Thyroid gland (tissue), 4 donors: ENCODE measurements at regions not wholly inside any gene's neighbourhood (a gene's known extent, or its start where the extent isn't known, plus 50 kb on each side); places are given as distances from the start of the nearest gene placed in this dataset.
"Not testable (repeated sequence)": the region's sequence is repeated elsewhere in the genome, so short reads cannot be mapped to it uniquely, and the experiment has no call there.

Experiments used
- DNase-seq, 2 donors: peaks; one replicate each; pipeline ENCODE4 v3.0.0-alpha.2; 2019
- H3K27ac ChIP-seq, 3 donors: fragments of 200-600 bp; sonication (generic); 1 replicate in 2 of 3; 2 replicates in 1 of 3; pipeline ENCODE4 v1.5.1; 2016 to 2019; ENCODE audit warnings: mild to moderate bottlenecking in 1 of 3, moderate library complexity in 1 of 3
- H3K27me3 ChIP-seq: fragments of 200-600 bp; sonication (generic); one replicate; pipeline ENCODE4 v1.5.1; 2019
- H3K36me3 ChIP-seq, 2 donors: fragments of 200-600 bp; sonication (generic); one replicate each; pipeline ENCODE4 v1.5.1; 2016 to 2019
- H3K4me1 ChIP-seq, 2 donors: fragments of 200-600 bp; sonication (generic); one replicate each; pipeline ENCODE4 v1.5.1; 2017 to 2019
- H3K4me3 ChIP-seq, 3 donors: fragments of 200-600 bp; sonication (generic); replicated peaks in 1 of 3; 1 replicate in 2 of 3; 2 replicates in 1 of 3; pipeline ENCODE4 v1.5.1; 2016; ENCODE audit warnings: mild to moderate bottlenecking in 1 of 3
- H3K9me3 ChIP-seq: fragments of 200-600 bp; sonication (generic); one replicate; pipeline ENCODE4 v1.5.1; 2017
- CTCF ChIP-seq, 6 experiments: fragments of 200-600 bp in 3 of 6; fragments of 450-650 bp in 3 of 6; sonication (generic) in 3 of 6; IDR thresholded peaks; one replicate each; pipeline ENCODE4 v1.5.1; 2016 to 2019; ENCODE audit warnings: antibody characterized with exemption in 6 of 6, mild to moderate bottlenecking in 2 of 6, inconsistent platforms in 1 of 6, moderate library complexity in 1 of 6
- POLR2A ChIP-seq, 2 donors: fragments of 450-650 bp; IDR thresholded peaks; one replicate each; pipeline ENCODE4 v1.6.1; 2017; ENCODE audit warnings: antibody characterized with exemption in 2 of 2, mild to moderate bottlenecking in 2 of 2, moderate library complexity in 1 of 2
- WGBS, 2 donors: methylation state at CpG; one replicate each; pipeline ENCODE4 v1.1.5; 2017; 5-methylcytosine and 5-hydroxymethylcytosine counted together
- intact Hi-C: fragments of 100-400 bp; cut with DNase I; formaldehyde crosslinking; loops from one replicate; pipeline ENCODE4 v1.15.1; 2023

DNA sequence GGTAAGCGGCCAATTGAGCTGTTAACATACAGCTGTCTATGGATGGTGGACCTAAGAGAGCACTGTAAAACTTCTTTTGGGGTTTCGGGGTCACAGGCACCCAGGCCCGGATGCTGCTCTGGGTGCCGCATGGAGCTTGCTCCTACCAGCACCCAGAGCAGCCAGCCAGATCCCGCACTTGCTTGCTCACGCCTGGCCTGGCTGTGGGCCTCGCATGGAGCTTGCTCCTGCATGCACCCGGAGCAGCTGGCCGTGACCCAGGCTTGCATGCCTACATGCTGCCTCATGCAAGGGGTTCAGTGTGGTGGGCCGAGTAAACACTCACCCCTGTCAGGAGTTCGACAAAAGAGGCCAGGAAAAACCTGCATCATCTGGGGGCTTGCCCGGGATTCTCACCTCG is 896.9 kb downstream of the SORCS1 start:
- Histone ChIP-seq H3K4me1 (no peaks in the 10 kb centered on the region), H3K4me3 (no peak overlapping the region), H3K36me3 (no peaks in the 10 kb centered on the region), H3K9me3 (no peaks in the 10 kb centered on the region), H3K27ac (no peak overlapping the region), H3K27me3 (no peaks in the 10 kb centered on the region)
- no peak for TF ChIP-seq CTCF (IDR thresholded peaks at IDR 0.05)
- no peak for TF ChIP-seq POLR2A (IDR thresholded peaks at IDR 0.05)
- no peak for DNase-seq
- 67 to 89% methylated on average over 7 to 9 of the region's 13 CpGs for WGBS, 2 donors
- intact Hi-C loops: no loop called here

DNA sequence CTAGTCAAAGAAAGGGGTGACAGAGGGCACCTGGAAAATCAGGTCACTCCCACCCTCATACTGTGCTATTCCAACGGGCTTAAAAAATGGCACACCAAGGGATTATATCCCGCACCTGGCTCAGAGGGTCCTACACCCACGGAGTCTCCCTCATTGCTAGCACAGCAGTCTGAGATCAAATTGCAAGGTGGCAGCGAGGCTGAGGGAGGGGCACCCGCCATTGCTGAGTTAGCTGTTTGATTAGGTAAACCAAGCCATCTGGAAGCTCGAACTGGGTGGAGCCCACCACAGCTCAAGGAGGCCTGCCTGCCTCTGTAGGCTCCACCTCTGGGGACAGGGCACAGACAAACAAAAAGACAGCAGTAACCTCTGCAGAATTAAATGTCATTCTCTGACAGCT is 907.1 kb downstream of the SORCS1 start:
- H3K27me3 ChIP-seq, DNase-seq, H3K4me1 ChIP-seq, H3K9me3 ChIP-seq, H3K4me3 ChIP-seq, H3K36me3 ChIP-seq, intact Hi-C loops, H3K27ac ChIP-seq: not testable (repeated sequence)
- 89 to 91% methylated on average over 6 of the region's 6 CpGs for WGBS, 2 donors

GRCh38 chr10:106255111-106255678 is 909.3 kb downstream of the SORCS1 start:
- no peak for TF ChIP-seq CTCF (IDR thresholded peaks at IDR 0.05)
- TF ChIP-seq POLR2A (IDR thresholded peaks at IDR 0.05): no peak

DNA sequence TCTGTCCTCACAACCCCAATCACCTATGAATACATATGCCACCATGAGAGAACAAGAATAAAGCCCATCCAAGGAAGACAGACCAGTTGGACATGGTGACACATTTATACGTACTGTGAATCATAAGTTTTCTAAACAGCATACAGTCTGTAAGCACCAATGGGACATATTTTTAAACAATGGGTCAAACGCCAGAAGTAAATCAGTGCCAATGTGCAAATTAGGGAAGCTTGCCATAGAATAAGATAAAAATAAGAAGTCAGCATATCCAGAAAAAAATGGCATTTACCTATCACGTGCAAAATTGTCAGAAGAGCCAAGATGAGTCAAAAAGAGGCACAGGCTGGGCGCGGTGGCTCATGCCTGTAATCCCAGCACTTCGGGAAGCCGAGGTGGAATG is 910.4 kb downstream of the SORCS1 start:
- no peak overlapping the region for H3K27ac ChIP-seq
- H3K4me1 ChIP-seq: no peaks in the 10 kb centered on the region
- H3K27me3 ChIP-seq: no peaks in the 10 kb centered on the region
- no peak for TF ChIP-seq CTCF (IDR thresholded peaks at IDR 0.05)
- no peak overlapping the region for H3K4me3 ChIP-seq
- intact Hi-C loops: no loop called here
- H3K9me3 ChIP-seq: no peaks in the 10 kb centered on the region
- H3K36me3 ChIP-seq: no peaks in the 10 kb centered on the region
- WGBS, 2 donors: 66 to 74% methylated on average over 6 to 7 of the region's 7 CpGs
- no peak for DNase-seq

More at GRCh38 chr10:106255111-106255678, 909.3 kb downstream of the SORCS1 start:
- intact Hi-C loops: no loop called here
- no peak overlapping the region for H3K4me3 ChIP-seq
- no peak for DNase-seq
- no peaks in the 10 kb centered on the region for H3K36me3 ChIP-seq
- no peak overlapping the region for H3K27ac ChIP-seq
- H3K4me1 ChIP-seq: no peaks in the 10 kb centered on the region
- H3K27me3 ChIP-seq: no peaks in the 10 kb centered on the region
- H3K9me3 ChIP-seq: no peaks in the 10 kb centered on the region
- WGBS, 2 donors: 77 to 87% methylated on average over 6 of the region's 6 CpGs

DNA sequence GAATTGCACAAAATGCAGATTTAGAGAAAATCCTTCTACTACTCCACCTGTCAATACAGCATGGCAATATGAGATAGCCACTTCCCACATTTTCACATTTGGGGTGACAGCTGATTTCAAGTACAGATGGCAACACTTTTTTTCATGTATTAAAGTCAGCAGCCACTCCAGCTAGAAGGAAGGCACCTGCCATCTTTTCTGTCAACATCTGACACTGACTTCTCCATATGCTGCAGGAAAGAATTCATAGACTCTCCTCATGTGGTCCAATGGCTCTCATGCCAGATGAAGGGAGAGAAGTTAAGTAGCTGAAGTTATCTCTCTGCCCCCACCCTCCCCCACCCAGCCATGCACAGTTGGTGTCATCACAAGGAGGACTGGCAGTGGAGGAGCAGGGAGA is 912.0 kb downstream of the SORCS1 start:
- no peaks in the 10 kb centered on the region for H3K9me3 ChIP-seq
- intact Hi-C loops: no loop called here
- DNase-seq: no peak
- H3K4me1 ChIP-seq: no peaks in the 10 kb centered on the region
- H3K4me3 ChIP-seq: no peak overlapping the region
- H3K27me3 ChIP-seq: no peaks in the 10 kb centered on the region
- no peaks in the 10 kb centered on the region for H3K36me3 ChIP-seq
- H3K27ac ChIP-seq: no peak overlapping the region
- no peak for TF ChIP-seq POLR2A (IDR thresholded peaks at IDR 0.05)
- no peak for TF ChIP-seq CTCF (IDR thresholded peaks at IDR 0.05)

- H3K36me3 ChIP-seq: no peaks in the 10 kb centered on the region
- TF ChIP-seq POLR2A (IDR thresholded peaks at IDR 0.05): no peak
- TF ChIP-seq CTCF (IDR thresholded peaks at IDR 0.05): no peak
- H3K27me3 ChIP-seq: no peaks in the 10 kb centered on the region
- DNase-seq: no peak
- no peaks in the 10 kb centered on the region for H3K4me1 ChIP-seq
- H3K9me3 ChIP-seq: no peaks in the 10 kb centered on the region
- H3K4me3 ChIP-seq: no peak overlapping the region
- no peak overlapping the region for H3K27ac ChIP-seq
- intact Hi-C loops: no loop called here
- WGBS, 2 donors: 96 to 98% methylated on average over 1 of the region's 1 CpG
Observed at GRCh38 chr10:106251573-106251972, 912.9 kb downstream of the SORCS1 start.
